Vagina (tissue), 2 donors: ENCODE measurements at regions not wholly inside any gene's neighbourhood (a gene's known extent, or its start where the extent isn't known, plus 50 kb on each side); places are given as distances from the start of the nearest gene placed in this dataset.
A peak's percentile ranks its signal among the peaks of the same experiment; 100 is the strongest.

ENCODE experiments used
- DNase-seq, 2 donors: peaks; one replicate each; pipeline ENCODE4 v3.0.0-alpha.2; 2017; ENCODE audit errors: extremely low spot score in 2 of 2
- H3K27ac ChIP-seq: fragments of 200-600 bp; sonication (generic); one replicate; pipeline ENCODE4 v1.5.1; 2019
- H3K27me3 ChIP-seq: fragments of 200-600 bp; sonication (generic); one replicate; pipeline ENCODE4 v1.5.1; 2019
- H3K36me3 ChIP-seq, 2 donors: fragments of 200-600 bp; sonication (generic); one replicate each; pipeline ENCODE4 v1.5.1; 2017 to 2019
- H3K4me1 ChIP-seq: fragments of 200-600 bp; sonication (generic); one replicate; pipeline ENCODE4 v1.5.1; 2019
- H3K4me3 ChIP-seq, 2 donors: fragments of 200-600 bp; sonication (generic); 1 replicate in 1 of 2; 2 replicates in 1 of 2; pipeline ENCODE4 v1.5.1; 2016 to 2019
- H3K9me3 ChIP-seq: fragments of 200-600 bp; sonication (generic); one replicate; pipeline ENCODE4 v1.5.1; 2019
- POLR2A ChIP-seq, 2 donors: fragments of 450-650 bp; IDR thresholded peaks; one replicate each; pipeline ENCODE4 v1.6.1; 2017; ENCODE audit warnings: antibody characterized with exemption in 2 of 2, mild to moderate bottlenecking in 2 of 2, moderate library complexity in 2 of 2
- POLR2AphosphoS5 ChIP-seq, 2 donors: sonication (generic); formaldehyde crosslinking; IDR thresholded peaks; one replicate each; pipeline ENCODE4 v1.9.0; 2017; ENCODE audit warnings: antibody characterized with exemption in 2 of 2, mild to moderate bottlenecking in 2 of 2, low read depth in 1 of 2; ENCODE audit not compliant: insufficient read depth in 1 of 2
- intact Hi-C: fragments of 100-400 bp; cut with DNase I; formaldehyde crosslinking; loops from one replicate; pipeline ENCODE4 v1.15.1; 2023
- TF ChIP-seq, protein P1 (sequence below), 3 experiments: fragments of 450-650 bp in 2 of 3; fragments of 200-600 bp in 1 of 3; sonication (generic) in 1 of 3; IDR thresholded peaks; one replicate each; pipeline ENCODE4 v1.5.1; 2017 to 2019; ENCODE audit warnings: antibody characterized with exemption in 3 of 3, mild to moderate bottlenecking in 2 of 3, moderate library complexity in 2 of 3

DNA sequence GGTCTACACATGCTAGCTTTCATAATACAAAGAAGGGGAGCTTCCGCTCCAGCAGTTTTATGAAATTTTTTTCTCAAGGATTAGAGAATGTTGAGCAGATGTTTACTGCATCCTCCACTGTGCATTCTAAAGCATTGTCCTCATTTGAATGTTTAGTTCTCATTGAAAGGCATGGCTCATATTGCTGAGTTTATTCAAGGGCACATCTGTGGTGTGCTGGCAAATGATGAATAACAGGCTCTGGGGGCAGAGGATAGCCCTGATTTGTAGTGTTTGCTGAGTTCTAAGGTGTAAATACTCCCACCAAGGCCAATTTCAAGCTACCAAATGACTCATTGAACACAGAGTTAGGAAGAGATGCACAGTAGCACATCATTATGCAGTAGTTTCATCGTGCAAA, 303.2 kb upstream of the FAM78B start:
- intact Hi-C loops: loop anchor here (10.0 kb wide), 1 partner anchor 525 kb away; no protein-coding TSS in a partner anchor
- Histone ChIP-seq H3K4me3 (no peak overlapping the region), H3K4me1 (no peaks in the 10 kb centered on the region), H3K36me3 (no peaks in the 10 kb centered on the region), H3K27ac (no peak overlapping the region), H3K9me3 (no peaks in the 10 kb centered on the region), H3K27me3 (no peaks in the 10 kb centered on the region)
- TF ChIP-seq, protein P1, sequence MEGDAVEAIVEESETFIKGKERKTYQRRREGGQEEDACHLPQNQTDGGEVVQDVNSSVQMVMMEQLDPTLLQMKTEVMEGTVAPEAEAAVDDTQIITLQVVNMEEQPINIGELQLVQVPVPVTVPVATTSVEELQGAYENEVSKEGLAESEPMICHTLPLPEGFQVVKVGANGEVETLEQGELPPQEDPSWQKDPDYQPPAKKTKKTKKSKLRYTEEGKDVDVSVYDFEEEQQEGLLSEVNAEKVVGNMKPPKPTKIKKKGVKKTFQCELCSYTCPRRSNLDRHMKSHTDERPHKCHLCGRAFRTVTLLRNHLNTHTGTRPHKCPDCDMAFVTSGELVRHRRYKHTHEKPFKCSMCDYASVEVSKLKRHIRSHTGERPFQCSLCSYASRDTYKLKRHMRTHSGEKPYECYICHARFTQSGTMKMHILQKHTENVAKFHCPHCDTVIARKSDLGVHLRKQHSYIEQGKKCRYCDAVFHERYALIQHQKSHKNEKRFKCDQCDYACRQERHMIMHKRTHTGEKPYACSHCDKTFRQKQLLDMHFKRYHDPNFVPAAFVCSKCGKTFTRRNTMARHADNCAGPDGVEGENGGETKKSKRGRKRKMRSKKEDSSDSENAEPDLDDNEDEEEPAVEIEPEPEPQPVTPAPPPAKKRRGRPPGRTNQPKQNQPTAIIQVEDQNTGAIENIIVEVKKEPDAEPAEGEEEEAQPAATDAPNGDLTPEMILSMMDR (IDR thresholded peaks at IDR 0.05): no peak
- no peak for TF ChIP-seq POLR2A (IDR thresholded peaks at IDR 0.05)
- DNase-seq: no peak

DNA sequence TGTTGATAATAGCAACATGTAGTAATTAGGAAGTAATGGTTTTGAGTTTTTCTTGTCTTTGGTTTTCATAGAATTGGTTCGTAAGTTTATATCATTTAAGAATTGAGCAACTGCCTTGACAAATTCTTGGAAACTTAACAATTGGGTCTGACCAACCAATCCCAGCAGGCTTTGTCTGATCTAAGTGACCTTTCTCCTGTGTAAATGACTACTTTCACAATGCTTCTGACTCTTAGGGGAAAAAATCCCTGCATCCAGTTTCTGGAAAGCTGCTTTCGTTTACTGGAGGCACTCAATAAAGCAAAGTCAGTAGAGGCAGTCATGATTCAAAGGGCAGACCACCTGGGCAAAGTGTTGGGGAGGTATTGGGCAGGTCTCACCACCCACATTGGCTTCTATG, 303.6 kb upstream of the FAM78B start:
- Histone ChIP-seq H3K27ac (no peak overlapping the region), H3K4me3 (no peak overlapping the region), H3K27me3 (no peaks in the 10 kb centered on the region), H3K4me1 (no peaks in the 10 kb centered on the region), H3K36me3 (no peaks in the 10 kb centered on the region), H3K9me3 (no peaks in the 10 kb centered on the region)
- intact Hi-C loops: loop anchor here (10.0 kb wide), 1 partner anchor 526 kb away; no protein-coding TSS in a partner anchor
- TF ChIP-seq POLR2AphosphoS5 (IDR thresholded peaks at IDR 0.05; ENCODE audit: insufficient read depth in 1 of 2, low read depth in 1 of 2): no peak
- no peak for TF ChIP-seq POLR2A (IDR thresholded peaks at IDR 0.05)
- TF ChIP-seq, protein P1 (IDR thresholded peaks at IDR 0.05): no peak
- no peak for DNase-seq

DNA sequence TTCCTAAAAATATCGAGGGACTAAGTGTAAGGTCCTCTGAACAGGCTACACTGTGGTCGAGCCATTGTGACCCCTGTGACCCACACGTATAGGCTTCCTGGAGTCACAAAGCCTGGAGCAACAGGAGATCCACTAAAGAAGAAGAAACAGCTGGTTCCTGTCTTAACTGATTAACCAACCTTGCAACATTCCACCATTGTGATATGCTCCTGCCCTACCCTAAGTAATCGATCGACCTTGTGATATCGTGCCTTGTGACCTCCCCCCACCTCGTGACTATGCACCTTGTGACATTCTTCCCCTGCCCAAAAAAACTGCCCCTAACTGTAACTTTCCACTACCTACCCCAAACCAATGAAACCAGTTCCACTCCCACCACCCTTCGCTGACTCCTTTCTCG, 304.6 kb upstream of the FAM78B start:
- Histone ChIP-seq H3K4me3 (no peak overlapping the region), H3K9me3 (no peaks in the 10 kb centered on the region), H3K4me1 (no peaks in the 10 kb centered on the region), H3K27ac (no peak overlapping the region), H3K27me3 (no peaks in the 10 kb centered on the region), H3K36me3 (no peaks in the 10 kb centered on the region)
- intact Hi-C loops: loop anchor here (10.0 kb wide), 1 partner anchor 527 kb away; no protein-coding TSS in a partner anchor
- DNase-seq: no peak
- TF ChIP-seq POLR2AphosphoS5 (IDR thresholded peaks at IDR 0.05; ENCODE audit: insufficient read depth in 1 of 2, low read depth in 1 of 2): no peak
- TF ChIP-seq POLR2A (IDR thresholded peaks at IDR 0.05): no peak
- TF ChIP-seq, protein P1 (IDR thresholded peaks at IDR 0.05): no peak

DNA sequence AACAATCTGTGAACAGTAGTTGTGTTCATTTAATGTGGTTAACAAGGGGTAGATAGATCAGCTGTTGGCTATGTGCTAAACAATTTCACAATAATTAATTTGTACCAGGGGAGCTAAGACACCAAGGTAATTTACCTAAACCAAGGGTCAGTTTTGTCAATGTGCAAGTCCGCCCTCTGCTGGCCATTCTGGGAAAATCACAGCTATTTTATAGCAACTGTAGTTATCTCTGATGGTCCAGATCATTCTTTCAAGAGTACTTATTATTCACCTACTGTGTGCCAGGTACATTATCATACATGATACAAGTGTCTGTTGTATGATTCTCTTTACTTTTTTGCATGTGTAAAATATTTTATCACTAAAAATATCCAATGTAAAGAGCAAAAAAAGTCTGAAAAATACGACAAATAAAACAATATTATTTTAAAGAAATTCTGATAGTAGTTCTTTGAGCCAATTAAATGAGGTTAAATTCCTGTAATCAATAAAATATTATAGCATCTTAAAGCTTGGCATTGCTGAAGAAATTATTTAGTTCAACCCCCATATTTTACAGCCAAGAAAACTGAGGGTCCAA, 312.3 kb upstream of the FAM78B start:
- no peaks in the 10 kb centered on the region for H3K27me3 ChIP-seq
- intact Hi-C loops: loop anchor here (10.0 kb wide), 1 partner anchor 534 kb away; no protein-coding TSS in a partner anchor
- no peaks in the 10 kb centered on the region for H3K36me3 ChIP-seq
- TF ChIP-seq, protein P1 (IDR thresholded peaks at IDR 0.05): peak; percentile 47 to 64 (median 62)
- no peak for TF ChIP-seq POLR2AphosphoS5 (IDR thresholded peaks at IDR 0.05; ENCODE audit: insufficient read depth in 1 of 2, low read depth in 1 of 2)
- no peak overlapping the region for H3K4me3 ChIP-seq
- no peaks in the 10 kb centered on the region for H3K4me1 ChIP-seq
- no peaks in the 10 kb centered on the region for H3K9me3 ChIP-seq
- no peak overlapping the region for H3K27ac ChIP-seq
- DNase-seq: no peak

DNA sequence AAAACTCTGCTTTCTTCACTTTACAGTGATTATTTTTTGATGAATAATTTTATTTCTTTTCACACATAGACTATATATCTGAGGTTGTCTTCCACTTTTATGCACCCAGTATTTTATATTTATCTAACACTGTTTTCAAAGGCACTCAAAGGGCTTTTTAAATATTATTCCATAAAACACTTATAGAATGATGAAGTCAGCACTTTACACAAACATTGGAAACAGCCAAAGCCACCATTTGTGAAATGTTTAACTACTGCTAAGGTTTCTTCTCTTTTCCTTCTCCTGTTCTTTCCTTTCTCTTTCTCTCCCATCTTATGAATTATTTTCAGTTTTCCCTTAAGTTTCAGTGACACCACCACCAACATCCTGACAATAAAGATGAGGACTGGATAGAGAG, 317.7 kb upstream of the FAM78B start:
- Histone ChIP-seq H3K9me3 (no peaks in the 10 kb centered on the region), H3K27me3 (no peaks in the 10 kb centered on the region), H3K36me3 (no peaks in the 10 kb centered on the region), H3K4me3 (no peak overlapping the region), H3K27ac (no peak overlapping the region), H3K4me1 (peaks cover 11% of the 10 kb centered on the region)
- TF ChIP-seq, protein P1 (IDR thresholded peaks at IDR 0.05): no peak
- no peak for TF ChIP-seq POLR2A (IDR thresholded peaks at IDR 0.05)
- TF ChIP-seq POLR2AphosphoS5 (IDR thresholded peaks at IDR 0.05; ENCODE audit: insufficient read depth in 1 of 2, low read depth in 1 of 2): no peak
- DNase-seq: no peak
- intact Hi-C loops: no loop called here
